Endodermal cell (in vitro differentiated cells): ENCODE measurements at regions not wholly inside any gene's neighbourhood (a gene's known extent, or its start where the extent isn't known, plus 50 kb on each side); places are given as distances from the start of the nearest gene placed in this dataset.

Experiments
- DNase-seq: peaks from one replicate; pipeline ENCODE4 v3.0.0-alpha.2; 2017
- H3K27ac ChIP-seq: 2 replicates; pipeline ENCODE4 v1.5.1; 2013; ENCODE audit warnings: mild to moderate bottlenecking, low read depth, low read length, moderate library complexity
- H3K27me3 ChIP-seq: 2 replicates; pipeline ENCODE4 v1.6.1; 2013; ENCODE audit warnings: mild to moderate bottlenecking, low read length, moderate library complexity; ENCODE audit not compliant: insufficient read depth, control insufficient read depth, poor library complexity, severe bottlenecking
- H3K36me3 ChIP-seq: 2 replicates; pipeline ENCODE4 v1.7.0; 2013; ENCODE audit warnings: mild to moderate bottlenecking, low read length, moderate library complexity; ENCODE audit not compliant: control insufficient read depth, insufficient read depth
- H3K4me1 ChIP-seq: one replicate; pipeline ENCODE4 v1.7.0; 2013; ENCODE audit warnings: low read length; ENCODE audit not compliant: control insufficient read depth, insufficient read depth
- H3K4me3 ChIP-seq: 2 replicates; pipeline ENCODE4 v1.5.1; 2013; ENCODE audit warnings: mild to moderate bottlenecking, low read length, moderate library complexity
- H3K9ac ChIP-seq: 2 replicates; pipeline ENCODE4 v1.6.1; 2013; ENCODE audit warnings: mild to moderate bottlenecking, low read length, moderate library complexity; ENCODE audit not compliant: poor library complexity, severe bottlenecking; ENCODE audit errors: extremely low read depth
- H3K9me3 ChIP-seq: 2 replicates; pipeline ENCODE4 v1.6.1; 2013; ENCODE audit warnings: mild to moderate bottlenecking, low read length, moderate library complexity; ENCODE audit not compliant: control insufficient read depth
- H3K27ac Mint-ChIP-seq: 2 replicates; pipeline ENCODE4 v1.8.0; 2020; ENCODE audit warnings: mixed read lengths
- H3K27me3 Mint-ChIP-seq: 2 replicates; pipeline ENCODE4 v1.8.0; 2021; ENCODE audit warnings: mild to moderate bottlenecking, mixed read lengths; ENCODE audit not compliant: insufficient read depth
- H3K36me3 Mint-ChIP-seq: 2 replicates; pipeline ENCODE4 v1.8.0; 2020; ENCODE audit warnings: low read depth, mixed read lengths
- H3K4me1 Mint-ChIP-seq: 2 replicates; pipeline ENCODE4 v1.8.0; 2020; ENCODE audit warnings: mixed read lengths
- H3K4me3 Mint-ChIP-seq: 2 replicates; pipeline ENCODE4 v1.8.0; 2020; ENCODE audit warnings: mild to moderate bottlenecking, moderate library complexity, mixed read lengths
- H3K9me3 Mint-ChIP-seq: 2 replicates; pipeline ENCODE4 v1.8.0; 2020; ENCODE audit warnings: mild to moderate bottlenecking, mixed read lengths
- WGBS, 2 experiments: methylation state at CpG; one replicate each; pipeline versions ENCODE4 v1.1.5 to v1.1.7; 2013; ENCODE audit warnings: missing lambda C conversion rate in 2 of 2, mixed read lengths in 1 of 2; ENCODE audit not compliant: insufficient coverage in 1 of 2, insufficient read length in 1 of 2; 5-methylcytosine and 5-hydroxymethylcytosine counted together
- TF ChIP-seq, protein P1 (sequence below): fragments of 200-600 bp; sonication (generic); conservative IDR thresholded peaks from 2 replicates; pipeline ENCODE4 v1.5.0; 2021; ENCODE audit warnings: antibody characterized with exemption, mild to moderate bottlenecking

DNA sequence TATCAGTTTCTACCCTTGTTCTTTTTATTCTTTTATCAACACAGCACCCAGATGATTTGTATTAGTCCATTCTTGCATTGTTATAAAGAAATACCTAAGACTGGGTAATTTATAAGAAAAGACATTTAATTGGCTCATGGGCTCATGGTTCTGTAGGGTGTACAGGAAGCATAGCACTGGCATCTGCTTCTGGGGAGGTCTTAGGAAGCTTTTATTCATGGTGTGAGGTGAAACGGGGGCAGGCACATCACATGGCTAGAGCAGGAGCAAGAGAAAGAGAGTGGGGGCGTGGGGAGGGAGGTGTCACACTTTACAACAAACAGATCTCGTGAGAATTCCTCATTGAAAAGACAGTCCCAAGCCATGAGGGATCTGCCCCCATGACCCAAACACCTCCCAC is 285.3 kb downstream of the SMARCA1 start:
- no peak overlapping the region for H3K9ac ChIP-seq
- Mint-ChIP-seq H3K4me1 (no peaks in the 10 kb centered on the region), H3K4me3 (no peak overlapping the region), H3K36me3 (peaks cover 6% of the 10 kb centered on the region), H3K9me3 (peaks cover 33% of the 10 kb centered on the region), H3K27ac (no peak overlapping the region), H3K27me3 (peaks cover 60% of the 10 kb centered on the region)
- no peak overlapping the region for H3K4me3 ChIP-seq
- H3K27me3 ChIP-seq: peaks cover 5% of the 10 kb centered on the region
- TF ChIP-seq, protein P1, sequence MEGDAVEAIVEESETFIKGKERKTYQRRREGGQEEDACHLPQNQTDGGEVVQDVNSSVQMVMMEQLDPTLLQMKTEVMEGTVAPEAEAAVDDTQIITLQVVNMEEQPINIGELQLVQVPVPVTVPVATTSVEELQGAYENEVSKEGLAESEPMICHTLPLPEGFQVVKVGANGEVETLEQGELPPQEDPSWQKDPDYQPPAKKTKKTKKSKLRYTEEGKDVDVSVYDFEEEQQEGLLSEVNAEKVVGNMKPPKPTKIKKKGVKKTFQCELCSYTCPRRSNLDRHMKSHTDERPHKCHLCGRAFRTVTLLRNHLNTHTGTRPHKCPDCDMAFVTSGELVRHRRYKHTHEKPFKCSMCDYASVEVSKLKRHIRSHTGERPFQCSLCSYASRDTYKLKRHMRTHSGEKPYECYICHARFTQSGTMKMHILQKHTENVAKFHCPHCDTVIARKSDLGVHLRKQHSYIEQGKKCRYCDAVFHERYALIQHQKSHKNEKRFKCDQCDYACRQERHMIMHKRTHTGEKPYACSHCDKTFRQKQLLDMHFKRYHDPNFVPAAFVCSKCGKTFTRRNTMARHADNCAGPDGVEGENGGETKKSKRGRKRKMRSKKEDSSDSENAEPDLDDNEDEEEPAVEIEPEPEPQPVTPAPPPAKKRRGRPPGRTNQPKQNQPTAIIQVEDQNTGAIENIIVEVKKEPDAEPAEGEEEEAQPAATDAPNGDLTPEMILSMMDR: no peak
- H3K36me3 ChIP-seq: no peaks in the 10 kb centered on the region
- no peak for DNase-seq
- 90% methylated on average over 2 of the region's 3 CpGs; no CpG with 5 or more reads in 1 of the 2 experiments for whole genome bisulfite sequencing, 2 experiments
- H3K27ac ChIP-seq: no peak overlapping the region
- H3K9me3 ChIP-seq: no peaks in the 10 kb centered on the region
- no peaks in the 10 kb centered on the region for H3K4me1 ChIP-seq

DNA sequence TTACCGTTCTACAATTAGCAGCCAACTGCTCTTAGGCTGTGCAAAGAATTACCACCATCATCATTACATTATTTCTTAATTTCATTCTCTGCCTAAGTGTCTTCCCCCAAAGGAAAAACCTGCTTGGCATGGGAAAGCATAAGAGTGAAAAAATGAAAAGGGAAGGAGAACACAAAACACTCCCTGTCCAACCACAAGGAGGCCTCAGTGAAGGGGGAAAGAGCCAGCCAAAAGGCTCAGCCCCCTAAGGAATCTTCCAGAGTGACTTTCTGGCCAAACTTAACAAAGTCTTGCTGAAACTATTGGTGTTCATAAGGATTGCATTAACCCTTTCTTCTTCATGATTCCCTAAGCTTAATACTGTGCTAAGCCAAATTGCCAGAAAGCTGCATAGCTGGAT is 287.4 kb downstream of the SMARCA1 start:
- Mint-ChIP-seq H3K4me3 (no peak overlapping the region), H3K27me3 (peaks cover 42% of the 10 kb centered on the region), H3K36me3 (peaks cover 6% of the 10 kb centered on the region), H3K4me1 (no peaks in the 10 kb centered on the region), H3K9me3 (peaks cover 13% of the 10 kb centered on the region), H3K27ac (no peak overlapping the region)
- WGBS, 2 experiments: 67% methylated on average over 1 of the region's 1 CpG; no CpG with 5 or more reads in 1 of the 2 experiments
- Histone ChIP-seq H3K9ac (no peak overlapping the region), H3K27me3 (peaks cover 5% of the 10 kb centered on the region), H3K36me3 (no peaks in the 10 kb centered on the region), H3K4me1 (no peaks in the 10 kb centered on the region), H3K27ac (no peak overlapping the region), H3K9me3 (no peaks in the 10 kb centered on the region), H3K4me3 (no peak overlapping the region)
- peak; percentile 43 for DNase-seq
- TF ChIP-seq, protein P1: peak; percentile 74

DNA sequence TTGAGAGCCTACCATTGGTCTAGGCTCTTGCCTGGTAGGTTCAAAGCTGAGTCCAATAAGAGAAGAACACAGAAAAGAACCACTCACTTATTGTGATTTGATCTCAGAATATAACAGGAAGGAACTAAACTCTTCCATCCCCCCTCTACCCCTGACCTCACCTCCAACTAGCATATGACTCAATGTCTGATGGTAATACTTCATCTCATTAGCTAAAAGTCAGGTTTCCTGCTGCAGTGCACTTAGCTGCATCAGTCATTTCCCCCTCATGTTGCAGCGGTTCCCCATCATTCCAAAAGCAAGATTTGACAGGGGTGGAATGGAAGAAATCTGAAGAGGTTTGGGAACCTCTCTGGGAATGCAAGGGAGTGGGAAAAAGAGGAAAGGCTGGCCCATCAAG is 289.5 kb downstream of the SMARCA1 start:
- 75 to 80% methylated on average over 1 of the region's 1 CpG for WGBS, 2 experiments
- H3K27ac Mint-ChIP-seq: no peak overlapping the region
- H3K9me3 Mint-ChIP-seq: no peaks in the 10 kb centered on the region
- no peaks in the 10 kb centered on the region for H3K4me1 Mint-ChIP-seq
- H3K27me3 Mint-ChIP-seq: peaks cover 23% of the 10 kb centered on the region
- DNase-seq: no peak
- Histone ChIP-seq H3K4me1 (no peaks in the 10 kb centered on the region), H3K9me3 (no peaks in the 10 kb centered on the region), H3K9ac (no peak overlapping the region), H3K27me3 (no peaks in the 10 kb centered on the region), H3K4me3 (no peak overlapping the region), H3K36me3 (no peaks in the 10 kb centered on the region), H3K27ac (no peak overlapping the region)
- no peak overlapping the region for H3K4me3 Mint-ChIP-seq
- TF ChIP-seq, protein P1: no peak
- H3K36me3 Mint-ChIP-seq: no peaks in the 10 kb centered on the region
